Nephron progenitor cell (in vitro differentiated cells): ENCODE measurements at regions not wholly inside any gene's neighbourhood (a gene's known extent, or its start where the extent isn't known, plus 50 kb on each side); places are given as distances from the start of the nearest gene placed in this dataset.
"Not testable (repeated sequence)": the region's sequence is repeated elsewhere in the genome, so short reads cannot be mapped to it uniquely, and the experiment has no call there.

Experiments used
- DNase-seq: peaks from one replicate; pipeline ENCODE4 v3.0.0; 2021
- H3K27ac Mint-ChIP-seq: 2 replicates; pipeline ENCODE4 v1.8.0; 2021; ENCODE audit warnings: mild to moderate bottlenecking, moderate library complexity, mixed read lengths
- H3K27me3 Mint-ChIP-seq: 2 replicates; pipeline ENCODE4 v1.8.0; 2021; ENCODE audit warnings: mild to moderate bottlenecking, low read depth, mixed read lengths; ENCODE audit not compliant: poor library complexity
- H3K36me3 Mint-ChIP-seq: 2 replicates; pipeline ENCODE4 v1.8.0; 2021; ENCODE audit warnings: low read depth, mixed read lengths
- H3K4me1 Mint-ChIP-seq: 2 replicates; pipeline ENCODE4 v1.8.0; 2021; ENCODE audit warnings: mixed read lengths
- H3K4me3 Mint-ChIP-seq: 2 replicates; pipeline ENCODE4 v1.8.0; 2021; ENCODE audit warnings: mild to moderate bottlenecking, moderate library complexity, mixed read lengths
- H3K9me3 Mint-ChIP-seq: 2 replicates; pipeline ENCODE4 v1.8.0; 2021; ENCODE audit warnings: mild to moderate bottlenecking, moderate library complexity, mixed read lengths
- TF ChIP-seq, protein P1 (sequence below): fragments of 200-600 bp; sonication (generic); IDR thresholded peaks from 2 replicates; pipeline ENCODE4 v1.5.0; 2021; ENCODE audit warnings: antibody characterized with exemption

DNA sequence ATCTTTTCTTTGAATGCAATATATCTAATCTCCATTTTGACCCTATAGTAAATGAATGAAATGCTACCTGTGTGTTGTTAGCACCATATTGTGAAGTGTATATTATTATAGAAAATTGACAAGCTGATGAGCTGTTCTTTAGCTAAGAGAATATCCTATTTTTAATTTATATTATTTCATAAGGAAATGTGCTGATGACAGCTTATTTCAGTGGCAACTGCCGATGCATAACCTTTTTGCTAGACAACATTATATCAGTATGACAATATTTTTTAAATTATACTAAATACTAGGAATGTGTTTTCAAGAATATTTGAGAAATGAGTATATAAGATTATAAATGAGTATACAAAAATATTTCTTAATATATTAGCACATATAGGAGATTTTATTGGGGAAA is 573.1 kb downstream of the ZNF608 start:
- Mint-ChIP-seq H3K4me1 (peaks cover 5% of the 10 kb centered on the region), H3K36me3 (peaks cover 37% of the 10 kb centered on the region), H3K27me3 (no peaks in the 10 kb centered on the region), H3K27ac (no peak overlapping the region), H3K9me3 (peaks cover 71% of the 10 kb centered on the region), H3K4me3 (no peak overlapping the region)
- TF ChIP-seq, protein P1, sequence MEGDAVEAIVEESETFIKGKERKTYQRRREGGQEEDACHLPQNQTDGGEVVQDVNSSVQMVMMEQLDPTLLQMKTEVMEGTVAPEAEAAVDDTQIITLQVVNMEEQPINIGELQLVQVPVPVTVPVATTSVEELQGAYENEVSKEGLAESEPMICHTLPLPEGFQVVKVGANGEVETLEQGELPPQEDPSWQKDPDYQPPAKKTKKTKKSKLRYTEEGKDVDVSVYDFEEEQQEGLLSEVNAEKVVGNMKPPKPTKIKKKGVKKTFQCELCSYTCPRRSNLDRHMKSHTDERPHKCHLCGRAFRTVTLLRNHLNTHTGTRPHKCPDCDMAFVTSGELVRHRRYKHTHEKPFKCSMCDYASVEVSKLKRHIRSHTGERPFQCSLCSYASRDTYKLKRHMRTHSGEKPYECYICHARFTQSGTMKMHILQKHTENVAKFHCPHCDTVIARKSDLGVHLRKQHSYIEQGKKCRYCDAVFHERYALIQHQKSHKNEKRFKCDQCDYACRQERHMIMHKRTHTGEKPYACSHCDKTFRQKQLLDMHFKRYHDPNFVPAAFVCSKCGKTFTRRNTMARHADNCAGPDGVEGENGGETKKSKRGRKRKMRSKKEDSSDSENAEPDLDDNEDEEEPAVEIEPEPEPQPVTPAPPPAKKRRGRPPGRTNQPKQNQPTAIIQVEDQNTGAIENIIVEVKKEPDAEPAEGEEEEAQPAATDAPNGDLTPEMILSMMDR = no peak
- no peak for DNase-seq

DNA sequence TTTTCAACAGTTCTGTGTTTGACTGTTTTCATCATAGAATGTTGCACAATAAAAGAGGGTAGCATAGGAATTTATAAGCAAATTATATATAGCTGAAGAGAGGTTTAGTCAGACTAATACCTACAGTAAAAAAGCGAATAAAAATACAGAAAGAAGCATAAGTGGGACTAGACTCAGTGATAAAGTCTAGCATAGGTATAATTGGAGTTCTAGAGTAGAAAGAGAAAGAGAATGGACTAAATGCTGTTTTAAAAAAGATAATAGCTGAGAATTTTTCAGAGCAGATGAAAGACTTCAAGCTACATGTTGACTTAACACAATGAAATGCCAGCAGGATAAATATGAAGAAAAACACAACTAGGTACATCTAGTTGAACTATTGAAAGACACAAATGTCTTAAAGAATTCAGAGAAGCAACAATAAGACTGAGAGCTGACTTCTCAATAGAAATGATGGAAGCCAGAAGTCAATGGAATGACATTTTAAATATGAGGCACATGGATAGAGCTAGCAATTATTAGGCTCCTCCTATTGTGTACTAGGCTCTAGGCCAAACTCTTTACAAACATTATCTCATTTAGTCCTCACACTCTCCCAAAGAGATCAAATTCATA is 573.9 kb downstream of the ZNF608 start:
- no peak for DNase-seq
- TF ChIP-seq, protein P1 = no peak
- peaks cover 5% of the 10 kb centered on the region for H3K4me1 Mint-ChIP-seq
- H3K36me3 Mint-ChIP-seq = peaks cover 35% of the 10 kb centered on the region
- H3K27ac Mint-ChIP-seq = no peak overlapping the region
- no peak overlapping the region for H3K4me3 Mint-ChIP-seq
- H3K9me3 Mint-ChIP-seq = peaks cover 68% of the 10 kb centered on the region
- no peaks in the 10 kb centered on the region for H3K27me3 Mint-ChIP-seq

DNA sequence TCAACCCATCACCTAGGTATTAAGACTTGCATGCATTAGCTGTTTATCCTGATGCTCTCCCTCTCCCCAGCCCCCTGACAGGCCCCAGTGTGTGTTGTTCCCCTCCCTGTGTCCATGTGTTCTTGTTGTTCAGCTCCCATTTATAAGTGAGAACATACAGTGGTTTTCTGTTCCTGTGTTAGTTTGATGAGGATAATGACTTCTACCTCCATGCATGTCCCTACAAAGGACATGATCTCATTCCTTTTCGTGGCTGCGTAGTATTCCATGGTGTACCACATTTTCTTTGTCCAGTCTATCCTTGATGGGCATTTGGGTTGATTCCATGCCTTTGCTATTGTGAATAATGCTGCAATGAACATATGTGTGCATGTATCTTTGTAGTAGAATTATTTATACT is 578.3 kb downstream of the ZNF608 start:
- DNase-seq, H3K4me3 Mint-ChIP-seq, H3K27ac Mint-ChIP-seq, H3K4me1 Mint-ChIP-seq, H3K27me3 Mint-ChIP-seq: not testable (repeated sequence)
- H3K9me3 Mint-ChIP-seq = peaks cover 47% of the 10 kb centered on the region
- H3K36me3 Mint-ChIP-seq = peaks cover 26% of the 10 kb centered on the region

DNA sequence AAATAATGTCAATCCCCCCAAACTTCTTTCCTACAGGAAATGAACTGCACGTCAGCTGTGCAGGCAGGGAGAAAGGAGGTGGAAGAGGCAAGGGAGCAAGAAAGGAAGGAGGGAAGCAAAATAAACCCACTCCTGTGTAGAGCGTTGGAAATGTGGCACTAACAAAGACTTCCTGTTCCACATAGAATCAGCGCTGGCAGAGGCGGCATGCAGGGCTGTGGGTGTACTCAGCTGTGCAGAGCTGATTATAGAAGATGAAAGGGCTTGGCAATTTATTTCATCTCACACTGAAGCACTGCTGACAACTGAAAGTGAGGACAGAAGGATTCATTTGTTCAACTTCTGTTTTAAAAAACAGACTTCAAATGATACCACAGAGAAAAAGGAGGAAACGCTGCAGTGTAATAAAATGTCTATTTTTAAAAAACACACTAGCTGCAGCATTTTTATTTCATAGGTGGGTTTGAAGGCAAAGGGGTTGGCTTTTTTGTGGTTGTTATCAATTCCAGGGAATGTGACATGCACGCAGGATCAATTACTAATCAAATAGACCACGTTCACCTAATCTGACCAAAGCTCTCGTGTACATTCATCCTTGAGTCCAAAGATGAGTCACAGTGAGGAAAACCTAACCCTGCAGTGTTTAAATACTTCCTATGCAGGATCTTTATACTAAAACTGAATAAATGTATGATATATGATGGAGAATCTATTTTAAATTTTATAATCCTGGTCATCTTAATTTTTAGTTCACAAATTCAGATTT is 583.5 kb downstream of the ZNF608 start:
- H3K36me3 Mint-ChIP-seq = peaks cover 11% of the 10 kb centered on the region
- H3K27me3 Mint-ChIP-seq = no peaks in the 10 kb centered on the region
- no peak overlapping the region for H3K4me3 Mint-ChIP-seq
- peak; percentile 8 for DNase-seq
- H3K27ac Mint-ChIP-seq = peak overlapping the region; percentile 96
- peaks cover 19% of the 10 kb centered on the region for H3K4me1 Mint-ChIP-seq
- peaks cover 14% of the 10 kb centered on the region for H3K9me3 Mint-ChIP-seq
- TF ChIP-seq, protein P1 = no peak

DNA sequence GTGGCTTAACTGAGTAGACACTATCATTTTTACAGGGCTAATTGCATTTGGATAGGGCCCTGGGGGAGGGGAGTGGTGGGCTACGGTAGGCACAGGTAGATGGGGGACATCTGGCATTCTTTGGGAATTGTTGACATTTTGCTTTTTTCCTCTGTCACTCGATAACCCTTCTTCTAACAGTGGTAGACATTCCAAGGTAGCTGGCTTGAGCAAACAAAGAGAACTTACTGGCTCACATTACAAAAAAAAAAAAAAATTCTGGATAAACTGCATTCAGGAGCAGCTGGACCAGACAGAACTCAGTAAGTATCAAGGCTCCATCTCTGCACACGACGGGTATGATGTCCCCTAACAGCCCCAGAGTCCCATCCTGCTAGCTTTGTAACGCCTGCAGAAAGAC is 585.2 kb downstream of the ZNF608 start:
- Mint-ChIP-seq H3K4me1 (peaks cover 19% of the 10 kb centered on the region), H3K4me3 (no peak overlapping the region), H3K27ac (no peak overlapping the region), H3K36me3 (peaks cover 10% of the 10 kb centered on the region), H3K9me3 (peaks cover 24% of the 10 kb centered on the region), H3K27me3 (no peaks in the 10 kb centered on the region)
- TF ChIP-seq, protein P1 = no peak
- no peak for DNase-seq

DNA sequence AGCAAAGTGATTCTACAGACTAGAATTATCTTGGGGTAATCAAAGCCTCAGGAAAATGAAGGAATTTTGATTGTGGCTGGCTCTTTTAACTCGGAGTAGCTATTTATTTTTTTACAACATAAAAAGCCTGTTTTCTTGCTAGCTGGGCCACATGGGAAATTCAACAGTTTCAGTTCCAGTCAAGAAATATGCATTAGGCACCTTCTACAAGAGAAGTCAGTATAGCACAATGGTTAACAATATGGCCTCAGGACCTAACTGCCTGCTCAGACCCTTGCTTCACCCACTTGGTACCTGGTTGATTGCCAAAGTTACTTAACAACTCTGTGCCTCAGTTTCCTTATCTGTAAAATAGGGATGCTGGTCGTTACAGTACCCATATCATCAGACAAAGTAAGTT is 586.2 kb downstream of the ZNF608 start:
- Mint-ChIP-seq H3K36me3 (peaks cover 20% of the 10 kb centered on the region), H3K27me3 (no peaks in the 10 kb centered on the region), H3K4me3 (no peak overlapping the region), H3K27ac (no peak overlapping the region), H3K9me3 (peaks cover 34% of the 10 kb centered on the region), H3K4me1 (peaks cover 19% of the 10 kb centered on the region)
- DNase-seq = no peak
- TF ChIP-seq, protein P1 = no peak
